ENCODE measurements at regions not wholly inside any gene's neighbourhood (a gene's known extent, or its start where the extent isn't known, plus 50 kb on each side); places are given as distances from the start of the nearest gene placed in this dataset.

GRCh38 chr1:95553595-95553994, 319.6 kb downstream of the RWDD3 start:
- TF ChIP-seq CTCF (IDR thresholded peaks at IDR 0.05) = no peak
- no peak for TF ChIP-seq POLR2A (IDR thresholded peaks at IDR 0.05)
